ENCODE measurements at regions not wholly inside any gene's neighbourhood (a gene's known extent, or its start where the extent isn't known, plus 50 kb on each side); places are given as distances from the start of the nearest gene placed in this dataset.

DNA sequence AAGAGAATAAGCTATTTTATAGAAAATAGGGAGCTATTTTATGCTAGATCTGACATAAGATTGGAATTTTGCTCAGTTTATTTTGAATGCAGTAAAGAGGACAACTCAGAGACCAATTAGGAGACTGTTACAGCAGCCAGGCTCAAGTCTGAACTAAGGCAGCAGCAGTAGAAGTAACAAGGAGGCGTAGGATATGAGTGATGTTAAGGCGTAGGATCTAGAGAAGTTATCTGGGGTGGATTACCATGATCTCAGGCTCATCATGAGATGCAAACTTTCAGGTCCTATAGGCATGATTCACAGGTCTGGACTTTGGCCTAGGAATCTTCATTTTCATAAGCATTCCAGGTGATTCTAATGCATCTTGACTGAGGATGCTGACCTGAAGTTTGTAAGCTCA is 108.9 kb upstream of the BLID start:
- no peak overlapping the region for H3K4me3 ChIP-seq (ENCODE audit: low read length)
- H3K36me3 Mint-ChIP-seq, result no peaks in the 10 kb centered on the region
- no peaks in the 10 kb centered on the region for H3K27me3 ChIP-seq (ENCODE audit: control insufficient read depth, insufficient read depth, low read length)
- no peaks in the 10 kb centered on the region for H3K4me1 Mint-ChIP-seq
- peaks cover 0 to 14% of the 10 kb centered on the region in 2 donors for H3K27me3 Mint-ChIP-seq (ENCODE audit: low read depth in 2 of 2)
- DNase-seq (no peak), ATAC-seq (no peak)
- no peaks in the 10 kb centered on the region for H3K9me3 ChIP-seq (ENCODE audit: control insufficient read depth, insufficient read depth, low read length)
- no peaks in the 10 kb centered on the region for H3K4me1 ChIP-seq (ENCODE audit: control insufficient read depth, insufficient read depth, low read length)
- 90% methylated on average over 2 of the region's 2 CpGs for WGBS (ENCODE audit: insufficient coverage)
- no peaks in the 10 kb centered on the region for H3K9me3 Mint-ChIP-seq
- no peaks in the 10 kb centered on the region for H3K36me3 ChIP-seq (ENCODE audit: control insufficient read depth, insufficient read depth, low read length)
- no peak overlapping the region for H3K4me3 Mint-ChIP-seq
- no peak overlapping the region for H3K27ac Mint-ChIP-seq
- TF ChIP-seq, protein P1, sequence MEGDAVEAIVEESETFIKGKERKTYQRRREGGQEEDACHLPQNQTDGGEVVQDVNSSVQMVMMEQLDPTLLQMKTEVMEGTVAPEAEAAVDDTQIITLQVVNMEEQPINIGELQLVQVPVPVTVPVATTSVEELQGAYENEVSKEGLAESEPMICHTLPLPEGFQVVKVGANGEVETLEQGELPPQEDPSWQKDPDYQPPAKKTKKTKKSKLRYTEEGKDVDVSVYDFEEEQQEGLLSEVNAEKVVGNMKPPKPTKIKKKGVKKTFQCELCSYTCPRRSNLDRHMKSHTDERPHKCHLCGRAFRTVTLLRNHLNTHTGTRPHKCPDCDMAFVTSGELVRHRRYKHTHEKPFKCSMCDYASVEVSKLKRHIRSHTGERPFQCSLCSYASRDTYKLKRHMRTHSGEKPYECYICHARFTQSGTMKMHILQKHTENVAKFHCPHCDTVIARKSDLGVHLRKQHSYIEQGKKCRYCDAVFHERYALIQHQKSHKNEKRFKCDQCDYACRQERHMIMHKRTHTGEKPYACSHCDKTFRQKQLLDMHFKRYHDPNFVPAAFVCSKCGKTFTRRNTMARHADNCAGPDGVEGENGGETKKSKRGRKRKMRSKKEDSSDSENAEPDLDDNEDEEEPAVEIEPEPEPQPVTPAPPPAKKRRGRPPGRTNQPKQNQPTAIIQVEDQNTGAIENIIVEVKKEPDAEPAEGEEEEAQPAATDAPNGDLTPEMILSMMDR (IDR thresholded peaks at IDR 0.05), result no peak
- intact Hi-C loops (cut with micrococcal nuclease), result loop anchor here (10.0 kb wide), 1 partner anchor 60 kb away; no protein-coding TSS in a partner anchor
- H3K27ac ChIP-seq (ENCODE audit: low read length), result no peak overlapping the region

DNA sequence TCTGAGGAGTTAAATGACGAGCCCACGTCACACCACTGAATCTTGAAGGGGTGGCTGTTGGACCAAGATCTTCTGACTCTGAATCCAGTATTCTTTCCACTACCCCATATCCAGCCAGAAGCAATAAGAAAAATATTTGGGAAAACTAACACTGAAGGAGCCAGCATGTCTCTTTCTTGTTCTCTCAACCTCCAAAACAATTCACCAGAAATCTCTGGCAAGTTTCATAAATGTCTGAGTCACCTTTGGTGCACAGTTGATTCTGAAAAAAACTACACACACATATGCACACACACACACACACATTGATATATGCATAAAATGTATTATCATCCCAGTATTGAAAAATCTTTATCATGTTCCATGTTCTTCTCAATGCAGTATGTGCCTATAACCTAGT is 104.3 kb upstream of the BLID start:
- TF ChIP-seq, protein P1 (IDR thresholded peaks at IDR 0.05), result no peak
- H3K27me3 ChIP-seq (ENCODE audit: control insufficient read depth, insufficient read depth, low read length), result no peaks in the 10 kb centered on the region
- H3K27ac ChIP-seq (ENCODE audit: low read length), result no peak overlapping the region
- 100% methylated on average over 1 of the region's 2 CpGs for WGBS (ENCODE audit: insufficient coverage)
- H3K36me3 Mint-ChIP-seq, result no peaks in the 10 kb centered on the region
- H3K4me3 Mint-ChIP-seq, result no peak overlapping the region
- ATAC-seq, result no peak
- no peak overlapping the region for H3K4me3 ChIP-seq (ENCODE audit: low read length)
- intact Hi-C loops (cut with micrococcal nuclease), result loop anchor here (10.0 kb wide), 1 partner anchor 56 kb away; no protein-coding TSS in a partner anchor
- no peaks in the 10 kb centered on the region for H3K4me1 Mint-ChIP-seq
- no peaks in the 10 kb centered on the region for H3K36me3 ChIP-seq (ENCODE audit: control insufficient read depth, insufficient read depth, low read length)
- no peak for DNase-seq
- peaks cover 9 to 12% of the 10 kb centered on the region in 2 donors for H3K27me3 Mint-ChIP-seq (ENCODE audit: low read depth in 2 of 2)
- no peaks in the 10 kb centered on the region for H3K9me3 Mint-ChIP-seq
- H3K27ac Mint-ChIP-seq, result no peak overlapping the region
- H3K4me1 ChIP-seq (ENCODE audit: control insufficient read depth, insufficient read depth, low read length), result no peaks in the 10 kb centered on the region
- no peaks in the 10 kb centered on the region for H3K9me3 ChIP-seq (ENCODE audit: control insufficient read depth, insufficient read depth, low read length)

DNA sequence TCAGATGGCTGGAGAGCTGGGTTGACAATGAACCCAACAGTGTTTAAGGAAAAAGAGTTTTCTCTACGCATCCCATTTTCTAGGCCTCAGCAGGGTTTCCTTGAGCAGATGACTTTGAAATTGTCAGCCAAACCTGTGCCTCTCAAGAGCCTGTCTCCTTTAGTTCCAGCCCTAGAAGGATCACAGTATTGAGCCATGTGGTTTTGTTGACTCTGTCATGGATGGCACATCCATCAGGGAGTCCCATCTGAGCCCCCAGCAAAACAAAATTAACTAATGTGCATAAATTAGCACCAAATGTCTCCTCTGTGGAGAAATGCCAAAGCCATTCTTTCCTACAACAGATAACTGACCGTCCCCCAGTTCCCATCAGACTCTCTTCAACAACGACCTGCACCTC is 103.8 kb upstream of the BLID start:
- intact Hi-C loops (cut with micrococcal nuclease), result loop anchor here (5.0 to 10.0 kb wide), 2 partner anchors 55 to 288 kb away; no protein-coding TSS in a partner anchor
- DNase-seq (no peak), ATAC-seq (no peak)
- Histone ChIP-seq H3K9me3 (ENCODE audit: control insufficient read depth, insufficient read depth, low read length) (no peaks in the 10 kb centered on the region), H3K4me3 (ENCODE audit: low read length) (no peak overlapping the region), H3K4me1 (ENCODE audit: control insufficient read depth, insufficient read depth, low read length) (no peaks in the 10 kb centered on the region), H3K27ac (ENCODE audit: low read length) (no peak overlapping the region), H3K27me3 (ENCODE audit: control insufficient read depth, insufficient read depth, low read length) (no peaks in the 10 kb centered on the region), H3K36me3 (ENCODE audit: control insufficient read depth, insufficient read depth, low read length) (no peaks in the 10 kb centered on the region)
- no peaks in the 10 kb centered on the region for H3K36me3 Mint-ChIP-seq
- no peak overlapping the region for H3K27ac Mint-ChIP-seq
- H3K27me3 Mint-ChIP-seq (ENCODE audit: low read depth in 2 of 2), result peaks cover 9 to 12% of the 10 kb centered on the region in 2 donors
- TF ChIP-seq, protein P1 (IDR thresholded peaks at IDR 0.05), result no peak
- no peaks in the 10 kb centered on the region for H3K9me3 Mint-ChIP-seq
- no peak overlapping the region for H3K4me3 Mint-ChIP-seq
- H3K4me1 Mint-ChIP-seq, result no peaks in the 10 kb centered on the region
- WGBS (ENCODE audit: insufficient coverage), result 86% methylated on average over 3 of the region's 3 CpGs

Measured in natural killer cell (primary cell).